ENCODE measurements at regions not wholly inside any gene's neighbourhood (a gene's known extent, or its start where the extent isn't known, plus 50 kb on each side); places are given as distances from the start of the nearest gene placed in this dataset.

DNA sequence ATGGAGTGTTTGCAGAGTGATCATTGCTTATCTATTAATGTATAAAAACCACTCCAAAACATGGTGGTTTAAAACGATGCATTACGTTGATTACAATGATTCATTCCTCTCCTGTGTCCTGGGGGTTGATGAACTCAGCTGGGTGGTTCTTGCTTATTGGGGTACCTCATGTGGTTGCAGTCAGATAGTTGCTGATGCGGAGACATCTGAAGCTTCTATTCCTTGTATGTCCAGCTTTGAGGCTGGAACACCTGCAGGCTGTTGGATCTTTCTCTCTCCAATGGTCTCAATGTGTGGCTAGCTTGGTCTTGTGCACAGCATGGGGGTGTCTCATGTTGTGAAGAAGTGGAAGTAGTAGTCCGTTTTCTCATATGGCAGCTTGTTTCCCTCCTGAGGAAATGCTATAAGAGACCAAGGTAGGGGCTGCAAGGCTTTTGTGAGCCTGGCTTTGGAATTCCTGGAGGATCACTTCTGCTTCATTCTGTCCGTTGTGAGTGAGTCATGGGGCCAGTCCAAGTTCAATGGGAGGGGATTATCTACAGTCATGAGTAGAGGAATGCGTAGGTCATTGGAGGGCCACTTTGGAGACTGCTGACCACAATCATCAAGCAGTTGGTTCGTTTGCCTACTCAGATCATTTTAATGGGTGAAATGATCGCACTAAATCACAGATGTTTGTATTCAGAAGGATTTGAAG is 601.0 kb downstream of the SLC4A3 start:
- ChIA-PET CTCF (no interaction called here), POLR2A (no interaction called here)
- DNase-seq (ENCODE audit: low read depth): peak; percentile 91
- TF ChIP-seq, protein P1, sequence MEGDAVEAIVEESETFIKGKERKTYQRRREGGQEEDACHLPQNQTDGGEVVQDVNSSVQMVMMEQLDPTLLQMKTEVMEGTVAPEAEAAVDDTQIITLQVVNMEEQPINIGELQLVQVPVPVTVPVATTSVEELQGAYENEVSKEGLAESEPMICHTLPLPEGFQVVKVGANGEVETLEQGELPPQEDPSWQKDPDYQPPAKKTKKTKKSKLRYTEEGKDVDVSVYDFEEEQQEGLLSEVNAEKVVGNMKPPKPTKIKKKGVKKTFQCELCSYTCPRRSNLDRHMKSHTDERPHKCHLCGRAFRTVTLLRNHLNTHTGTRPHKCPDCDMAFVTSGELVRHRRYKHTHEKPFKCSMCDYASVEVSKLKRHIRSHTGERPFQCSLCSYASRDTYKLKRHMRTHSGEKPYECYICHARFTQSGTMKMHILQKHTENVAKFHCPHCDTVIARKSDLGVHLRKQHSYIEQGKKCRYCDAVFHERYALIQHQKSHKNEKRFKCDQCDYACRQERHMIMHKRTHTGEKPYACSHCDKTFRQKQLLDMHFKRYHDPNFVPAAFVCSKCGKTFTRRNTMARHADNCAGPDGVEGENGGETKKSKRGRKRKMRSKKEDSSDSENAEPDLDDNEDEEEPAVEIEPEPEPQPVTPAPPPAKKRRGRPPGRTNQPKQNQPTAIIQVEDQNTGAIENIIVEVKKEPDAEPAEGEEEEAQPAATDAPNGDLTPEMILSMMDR (IDR thresholded peaks at IDR 0.05; ENCODE audit: insufficient read depth, low read depth, low read length): no peak
- H3K4me3 ChIP-seq (ENCODE audit: low read depth, low read length): peak overlapping the region; percentile 12; the same call in 1 of the 2 replicates
- no peaks in the 10 kb centered on the region for H3K27me3 ChIP-seq (ENCODE audit: control insufficient read depth, insufficient read depth, low read length)
- H3K36me3 ChIP-seq (ENCODE audit: control insufficient read depth, insufficient read depth, low read length): no peaks in the 10 kb centered on the region

DNA sequence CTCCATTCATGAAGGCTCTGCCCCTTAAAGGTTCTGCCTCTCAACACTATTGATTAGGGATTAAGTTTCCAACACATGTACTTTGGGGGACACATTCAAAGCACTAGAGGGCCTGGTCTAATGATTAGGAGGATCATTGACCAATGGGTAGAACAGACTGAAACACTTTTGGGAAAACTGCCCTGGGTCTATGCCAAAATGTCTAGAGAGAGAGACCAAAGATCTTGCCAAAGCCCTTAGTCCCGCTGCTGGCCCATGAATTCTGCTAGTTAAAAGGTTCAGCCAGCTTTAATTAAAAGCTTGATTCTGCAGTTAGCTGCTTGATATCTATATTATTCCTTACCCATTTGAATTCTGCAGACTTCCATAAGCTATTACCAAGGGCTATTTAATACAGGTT is 613.2 kb downstream of the SLC4A3 start:
- H3K27me3 ChIP-seq (ENCODE audit: control insufficient read depth, insufficient read depth, low read length): no peaks in the 10 kb centered on the region
- TF ChIP-seq, protein P1 (IDR thresholded peaks at IDR 0.05; ENCODE audit: insufficient read depth, low read depth, low read length): no peak
- H3K4me3 ChIP-seq (ENCODE audit: low read depth, low read length): no peak overlapping the region
- no peak for DNase-seq (ENCODE audit: low read depth)
- H3K36me3 ChIP-seq (ENCODE audit: control insufficient read depth, insufficient read depth, low read length): no peaks in the 10 kb centered on the region
- ChIA-PET CTCF (no interaction called here), POLR2A (no interaction called here)

DNA sequence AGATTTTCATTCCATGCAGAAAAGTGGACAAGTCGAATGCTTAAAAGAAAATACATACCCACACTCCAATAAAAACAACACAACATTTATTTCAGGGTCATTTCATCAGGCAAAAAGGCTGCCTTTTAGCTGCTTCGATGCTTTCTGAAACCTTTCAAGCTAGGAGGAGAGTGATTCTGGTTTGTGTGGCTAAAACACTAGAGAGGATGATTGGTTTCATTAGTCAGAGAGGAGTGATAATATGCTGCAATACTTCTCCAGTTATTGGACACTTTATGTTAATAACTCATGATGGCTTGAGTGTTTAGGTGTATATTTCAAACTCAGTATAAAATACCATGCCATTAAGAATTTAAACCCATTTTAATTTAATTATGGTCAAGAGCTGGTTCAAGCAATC is 614.0 kb downstream of the SLC4A3 start:
- Histone ChIP-seq H3K36me3 (ENCODE audit: control insufficient read depth, insufficient read depth, low read length) (no peaks in the 10 kb centered on the region), H3K27me3 (ENCODE audit: control insufficient read depth, insufficient read depth, low read length) (no peaks in the 10 kb centered on the region), H3K4me3 (ENCODE audit: low read depth, low read length) (no peak overlapping the region)
- no peak for DNase-seq (ENCODE audit: low read depth)
- ChIA-PET POLR2A (no interaction called here), CTCF (interaction anchor here (1.0 kb wide), 1 partner anchor 292 kb away, joined by 3 read pairs; no protein-coding TSS in a partner anchor)
- TF ChIP-seq, protein P1 (IDR thresholded peaks at IDR 0.05; ENCODE audit: insufficient read depth, low read depth, low read length): no peak

DNA sequence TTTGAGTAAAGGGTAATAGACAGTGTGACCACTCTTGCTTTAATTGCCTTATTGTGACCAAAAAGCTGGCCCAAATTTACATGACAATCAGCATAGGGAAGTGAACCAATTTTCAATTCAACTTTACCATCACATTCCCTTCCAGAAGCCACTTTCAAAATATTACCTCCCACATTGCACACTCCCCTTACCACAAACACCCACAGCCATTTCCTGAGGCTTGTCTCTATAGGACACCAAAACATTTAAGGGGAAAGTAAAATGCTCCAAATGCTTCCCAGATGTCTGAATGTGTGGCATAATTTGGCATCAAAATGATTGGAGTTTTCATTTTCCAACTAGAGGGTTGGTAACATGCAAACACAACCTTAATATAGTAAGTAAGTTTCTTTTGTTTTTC is 616.1 kb downstream of the SLC4A3 start:
- TF ChIP-seq, protein P1 (IDR thresholded peaks at IDR 0.05; ENCODE audit: insufficient read depth, low read depth, low read length): no peak

DNA sequence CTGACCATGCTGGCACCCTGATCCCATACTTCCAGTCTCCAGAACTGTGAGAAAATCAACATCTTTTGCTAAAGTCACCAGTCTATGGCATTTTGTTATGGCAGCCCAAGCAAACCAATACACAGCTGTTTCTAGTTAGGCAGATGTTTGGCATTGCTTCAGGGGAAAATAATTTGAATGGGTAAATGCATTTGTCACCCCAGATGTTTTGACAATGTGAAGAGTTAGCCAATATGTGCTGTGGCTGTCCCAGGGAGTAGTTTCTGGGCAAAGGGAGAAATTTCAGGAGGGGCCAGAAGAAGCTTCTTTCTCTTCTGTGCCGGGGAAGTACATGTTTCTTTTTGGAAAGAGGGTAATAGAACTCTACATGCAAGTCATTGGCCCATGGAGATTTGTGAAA is 619.0 kb downstream of the SLC4A3 start:
- DNase-seq (ENCODE audit: low read depth): no peak
- CTCF ChIA-PET: interaction anchor here (1.4 kb wide), 1 partner anchor 18 kb away, joined by 3 read pairs; no protein-coding TSS in a partner anchor
- Histone ChIP-seq H3K27me3 (ENCODE audit: control insufficient read depth, insufficient read depth, low read length) (no peaks in the 10 kb centered on the region), H3K36me3 (ENCODE audit: control insufficient read depth, insufficient read depth, low read length) (no peaks in the 10 kb centered on the region), H3K4me3 (ENCODE audit: low read depth, low read length) (no peak overlapping the region)
- POLR2A ChIA-PET: no interaction called here
- TF ChIP-seq, protein P1 (IDR thresholded peaks at IDR 0.05; ENCODE audit: insufficient read depth, low read depth, low read length): no peak

More for the DNA sequence above, 616.1 kb downstream of the SLC4A3 start:
- Histone ChIP-seq H3K36me3 (ENCODE audit: control insufficient read depth, insufficient read depth, low read length) (no peaks in the 10 kb centered on the region), H3K4me3 (ENCODE audit: low read depth, low read length) (no peak overlapping the region), H3K27me3 (ENCODE audit: control insufficient read depth, insufficient read depth, low read length) (no peaks in the 10 kb centered on the region)
- ChIA-PET CTCF (interaction anchor here (0.7 kb wide), 1 partner anchor 506 kb away, joined by 4 read pairs; no protein-coding TSS in a partner anchor), POLR2A (no interaction called here)
- DNase-seq (ENCODE audit: low read depth): no peak
